Peyer's patch (tissue), 4 donors: ENCODE measurements at regions not wholly inside any gene's neighbourhood (a gene's known extent, or its start where the extent isn't known, plus 50 kb on each side); places are given as distances from the start of the nearest gene placed in this dataset.

ENCODE experiments used
- DNase-seq, 3 donors: peaks; one replicate each; pipeline ENCODE4 v3.0.0-alpha.2; 2017 to 2019
- H3K27ac ChIP-seq, 4 donors: fragments of 200-600 bp; sonication (generic); one replicate each; pipeline ENCODE4 v1.5.1; 2016 to 2019
- H3K27me3 ChIP-seq, 2 donors: fragments of 200-600 bp; sonication (generic); one replicate each; pipeline ENCODE4 v1.5.1; 2019
- H3K36me3 ChIP-seq, 3 donors: fragments of 200-600 bp; sonication (generic); one replicate each; pipeline ENCODE4 v1.5.1; 2016 to 2019
- H3K4me1 ChIP-seq, 4 donors: fragments of 200-600 bp; sonication (generic); one replicate each; pipeline ENCODE4 v1.5.1; 2016 to 2019
- H3K4me3 ChIP-seq, 4 donors: fragments of 200-600 bp; sonication (generic); 1 replicate in 3 of 4; 2 replicates in 1 of 4; pipeline ENCODE4 v1.5.1; 2016 to 2019; ENCODE audit warnings: mild to moderate bottlenecking in 1 of 4
- H3K9me3 ChIP-seq, 4 donors: fragments of 200-600 bp; sonication (generic); one replicate each; pipeline ENCODE4 v1.5.1; 2016 to 2019; ENCODE audit warnings: mild to moderate bottlenecking in 1 of 4
- POLR2A ChIP-seq, 2 donors: fragments of 450-650 bp; IDR thresholded peaks; one replicate each; pipeline ENCODE4 v1.5.1; 2017; ENCODE audit warnings: antibody characterized with exemption in 2 of 2, mild to moderate bottlenecking in 2 of 2, moderate library complexity in 2 of 2
- TF ChIP-seq, protein P1 (sequence below), 6 experiments: fragments of 450-650 bp in 4 of 6; fragments of 200-600 bp in 2 of 6; sonication (generic) in 1 of 6; IDR thresholded peaks; one replicate each; pipeline ENCODE4 v1.5.1; 2017 to 2019; ENCODE audit warnings: antibody characterized with exemption in 6 of 6, mild to moderate bottlenecking in 3 of 6, moderate library complexity in 1 of 6

DNA sequence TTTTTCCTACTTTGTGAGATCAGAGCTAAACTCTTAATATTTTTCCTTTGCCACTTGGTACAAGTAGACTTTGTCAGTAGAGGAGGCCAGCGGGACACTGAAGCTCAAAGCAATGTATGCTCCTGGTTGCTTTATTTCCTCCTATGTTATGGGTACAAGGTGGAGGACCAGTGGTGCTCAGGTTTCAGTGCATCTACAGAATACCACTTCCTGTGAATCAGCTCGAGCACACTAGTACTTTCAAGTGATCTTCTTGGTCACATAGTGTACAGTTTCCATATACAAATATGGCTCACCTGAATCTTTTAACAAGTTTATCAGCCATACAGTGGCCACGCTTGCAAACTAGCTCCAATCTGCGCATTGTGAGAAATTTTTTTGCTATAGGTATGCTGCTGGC lies 1674.8 kb upstream of the TMEFF2 start:
- H3K36me3 ChIP-seq: no peaks in the 10 kb centered on the region
- H3K4me3 ChIP-seq: no peak overlapping the region
- H3K27me3 ChIP-seq: no peaks in the 10 kb centered on the region
- H3K27ac ChIP-seq: no peak overlapping the region
- DNase-seq: no peak
- no peaks in the 10 kb centered on the region for H3K4me1 ChIP-seq
- no peak for TF ChIP-seq POLR2A (IDR thresholded peaks at IDR 0.05)
- TF ChIP-seq, protein P1, sequence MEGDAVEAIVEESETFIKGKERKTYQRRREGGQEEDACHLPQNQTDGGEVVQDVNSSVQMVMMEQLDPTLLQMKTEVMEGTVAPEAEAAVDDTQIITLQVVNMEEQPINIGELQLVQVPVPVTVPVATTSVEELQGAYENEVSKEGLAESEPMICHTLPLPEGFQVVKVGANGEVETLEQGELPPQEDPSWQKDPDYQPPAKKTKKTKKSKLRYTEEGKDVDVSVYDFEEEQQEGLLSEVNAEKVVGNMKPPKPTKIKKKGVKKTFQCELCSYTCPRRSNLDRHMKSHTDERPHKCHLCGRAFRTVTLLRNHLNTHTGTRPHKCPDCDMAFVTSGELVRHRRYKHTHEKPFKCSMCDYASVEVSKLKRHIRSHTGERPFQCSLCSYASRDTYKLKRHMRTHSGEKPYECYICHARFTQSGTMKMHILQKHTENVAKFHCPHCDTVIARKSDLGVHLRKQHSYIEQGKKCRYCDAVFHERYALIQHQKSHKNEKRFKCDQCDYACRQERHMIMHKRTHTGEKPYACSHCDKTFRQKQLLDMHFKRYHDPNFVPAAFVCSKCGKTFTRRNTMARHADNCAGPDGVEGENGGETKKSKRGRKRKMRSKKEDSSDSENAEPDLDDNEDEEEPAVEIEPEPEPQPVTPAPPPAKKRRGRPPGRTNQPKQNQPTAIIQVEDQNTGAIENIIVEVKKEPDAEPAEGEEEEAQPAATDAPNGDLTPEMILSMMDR (IDR thresholded peaks at IDR 0.05): no peak
- no peaks in the 10 kb centered on the region for H3K9me3 ChIP-seq

DNA sequence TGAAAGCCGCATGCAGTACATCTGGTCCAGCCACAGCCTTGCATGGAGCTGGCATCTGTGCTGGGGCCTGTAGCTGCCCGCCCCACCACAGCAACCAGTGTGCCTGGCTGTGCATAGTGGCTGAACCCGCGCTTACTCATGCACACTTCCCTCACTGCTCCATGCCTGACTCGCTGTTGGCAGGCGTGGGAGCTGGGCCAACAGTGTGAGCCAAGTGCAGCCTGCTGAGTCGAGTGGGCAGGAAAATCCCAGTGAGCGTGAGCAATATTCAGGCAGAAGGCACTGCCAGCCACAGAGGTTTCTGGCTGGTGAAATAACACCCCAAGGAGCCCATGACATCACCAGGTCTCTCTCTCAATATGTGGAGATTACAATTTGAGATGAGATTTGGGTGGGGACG lies 1674.1 kb upstream of the TMEFF2 start:
- DNase-seq: no peak
- no peaks in the 10 kb centered on the region for H3K9me3 ChIP-seq
- H3K4me3 ChIP-seq: no peak overlapping the region
- TF ChIP-seq, protein P1 (IDR thresholded peaks at IDR 0.05): no peak
- no peaks in the 10 kb centered on the region for H3K27me3 ChIP-seq
- no peak overlapping the region for H3K27ac ChIP-seq
- no peaks in the 10 kb centered on the region for H3K4me1 ChIP-seq
- H3K36me3 ChIP-seq: no peaks in the 10 kb centered on the region

DNA sequence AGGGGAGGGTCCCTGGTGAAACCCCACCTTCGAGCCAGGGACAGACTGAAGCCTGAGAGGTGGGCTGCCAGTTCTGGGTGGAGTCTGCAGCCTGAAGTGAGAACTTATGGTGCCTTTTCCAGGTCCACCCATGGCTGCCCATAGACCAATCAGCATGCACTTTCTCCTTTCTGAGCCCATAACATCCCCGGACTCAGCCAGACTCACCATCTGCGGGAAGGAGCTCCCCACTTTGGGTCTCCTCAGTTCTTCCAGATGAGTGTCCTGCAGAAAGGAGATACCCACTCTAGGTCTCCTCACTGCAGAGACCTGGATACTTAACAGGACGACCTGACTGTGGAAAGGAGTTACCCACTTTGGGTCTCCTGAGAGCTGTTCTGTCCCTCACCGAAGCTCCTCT lies 1673.4 kb upstream of the TMEFF2 start:
- no peak for TF ChIP-seq POLR2A (IDR thresholded peaks at IDR 0.05)
- TF ChIP-seq, protein P1 (IDR thresholded peaks at IDR 0.05): no peak
- H3K27me3 ChIP-seq: no peaks in the 10 kb centered on the region
- no peaks in the 10 kb centered on the region for H3K36me3 ChIP-seq
- DNase-seq: no peak
- no peak overlapping the region for H3K27ac ChIP-seq
- no peaks in the 10 kb centered on the region for H3K4me1 ChIP-seq
- no peak overlapping the region for H3K4me3 ChIP-seq
- no peaks in the 10 kb centered on the region for H3K9me3 ChIP-seq

DNA sequence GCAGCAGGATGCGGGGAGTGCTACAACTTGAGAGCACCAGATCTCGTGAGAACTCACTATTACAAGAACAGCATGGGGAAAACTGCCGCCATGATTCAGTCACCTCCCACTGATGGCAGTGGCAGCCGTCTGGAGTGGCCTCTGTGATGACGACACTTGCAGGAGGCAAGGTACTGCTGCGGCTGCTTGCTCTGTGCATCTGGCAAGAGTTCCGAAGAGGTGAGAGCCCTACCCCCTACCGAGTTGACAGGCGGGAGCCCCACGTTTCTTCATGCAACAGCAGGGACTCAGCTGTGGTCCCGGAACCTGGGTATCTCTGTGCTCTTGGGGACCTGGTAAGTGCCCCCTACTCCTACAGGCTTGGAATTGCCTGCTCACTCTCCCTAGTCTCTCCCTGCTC lies 1672.7 kb upstream of the TMEFF2 start:
- Histone ChIP-seq H3K27ac (no peak overlapping the region), H3K9me3 (no peaks in the 10 kb centered on the region), H3K4me1 (no peaks in the 10 kb centered on the region), H3K36me3 (no peaks in the 10 kb centered on the region), H3K4me3 (no peak overlapping the region), H3K27me3 (no peaks in the 10 kb centered on the region)
- no peak for DNase-seq
- TF ChIP-seq, protein P1 (IDR thresholded peaks at IDR 0.05): no peak
- TF ChIP-seq POLR2A (IDR thresholded peaks at IDR 0.05): no peak

DNA sequence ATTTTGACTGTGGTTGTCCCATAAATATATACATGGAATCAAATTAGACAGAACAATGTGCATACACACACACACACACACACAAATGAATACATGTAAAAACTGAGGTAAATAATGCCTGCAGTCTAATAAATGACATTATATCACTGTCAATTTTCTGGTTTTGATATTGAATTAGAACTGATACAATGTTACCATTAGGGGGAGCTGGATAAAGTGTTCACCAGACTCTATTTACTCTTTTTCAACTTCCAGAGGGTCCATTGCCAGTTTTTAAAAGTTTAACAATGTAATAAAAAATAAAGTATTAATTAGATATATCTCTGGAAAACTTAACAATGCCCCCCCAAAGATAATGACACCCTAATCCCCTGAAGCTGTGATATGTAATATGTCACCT lies 1666.8 kb upstream of the TMEFF2 start:
- no peak overlapping the region for H3K4me3 ChIP-seq
- TF ChIP-seq POLR2A (IDR thresholded peaks at IDR 0.05): no peak
- TF ChIP-seq, protein P1 (IDR thresholded peaks at IDR 0.05): no peak
- H3K36me3 ChIP-seq: no peaks in the 10 kb centered on the region
- no peak overlapping the region for H3K27ac ChIP-seq
- H3K27me3 ChIP-seq: no peaks in the 10 kb centered on the region
- H3K4me1 ChIP-seq: no peaks in the 10 kb centered on the region
- no peak for DNase-seq
- no peaks in the 10 kb centered on the region for H3K9me3 ChIP-seq

DNA sequence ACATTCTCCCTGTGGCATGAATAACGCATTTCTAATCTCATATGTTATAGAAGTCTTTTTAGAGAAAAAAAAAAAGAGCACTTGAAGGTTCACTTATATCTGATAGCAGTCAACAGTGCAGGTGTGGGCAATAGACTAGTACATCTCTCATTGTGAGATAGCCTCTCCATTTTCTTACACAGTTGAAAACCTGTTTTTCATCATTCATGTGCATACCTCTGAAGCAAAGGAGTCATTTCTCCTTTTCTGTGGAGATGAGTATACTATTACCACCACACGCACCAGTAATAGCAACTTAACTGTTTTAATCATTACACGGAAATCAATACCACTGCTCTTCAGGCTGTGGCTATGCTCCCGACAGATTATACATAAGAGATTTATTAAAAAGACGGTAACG lies 1653.3 kb upstream of the TMEFF2 start:
- no peak for DNase-seq
- TF ChIP-seq POLR2A (IDR thresholded peaks at IDR 0.05): no peak
- TF ChIP-seq, protein P1 (IDR thresholded peaks at IDR 0.05): no peak
- no peaks in the 10 kb centered on the region for H3K9me3 ChIP-seq

More for the DNA sequence above, 1653.3 kb upstream of the TMEFF2 start:
- Histone ChIP-seq H3K4me3 (no peak overlapping the region), H3K4me1 (no peaks in the 10 kb centered on the region), H3K27me3 (no peaks in the 10 kb centered on the region), H3K27ac (no peak overlapping the region), H3K36me3 (no peaks in the 10 kb centered on the region)
